NCI-H510A treated with DMSO at 0.1 percent for 48 hours (cell line): ENCODE measurements at regions not wholly inside any gene's neighbourhood (a gene's known extent, or its start where the extent isn't known, plus 50 kb on each side); places are given as distances from the start of the nearest gene placed in this dataset.

Source experiments
- DNase-seq: peaks from one replicate; lab custom pipeline; 2025; lab: John Stamatoyannopoulos, UW

DNA sequence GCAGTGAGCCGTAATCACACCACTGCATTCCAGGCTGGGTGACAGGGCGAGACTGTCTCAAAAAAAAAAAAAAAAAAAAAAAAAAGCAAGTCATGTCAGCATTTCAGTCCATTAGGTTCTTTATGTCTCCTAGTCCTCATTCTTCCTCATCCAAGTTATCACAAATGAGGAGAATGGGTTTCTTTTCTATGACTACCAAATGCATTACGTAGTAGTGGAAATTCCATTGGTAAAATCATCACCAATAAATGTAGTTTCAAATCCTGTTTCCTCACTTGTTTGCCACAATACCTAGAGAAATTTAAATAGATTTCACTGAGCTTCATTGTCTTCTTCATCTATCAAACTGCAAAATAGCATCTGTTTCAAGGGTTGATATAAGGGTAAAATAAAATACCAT, 317.6 kb upstream of the MME start:
- DNase-seq: no peak

DNA sequence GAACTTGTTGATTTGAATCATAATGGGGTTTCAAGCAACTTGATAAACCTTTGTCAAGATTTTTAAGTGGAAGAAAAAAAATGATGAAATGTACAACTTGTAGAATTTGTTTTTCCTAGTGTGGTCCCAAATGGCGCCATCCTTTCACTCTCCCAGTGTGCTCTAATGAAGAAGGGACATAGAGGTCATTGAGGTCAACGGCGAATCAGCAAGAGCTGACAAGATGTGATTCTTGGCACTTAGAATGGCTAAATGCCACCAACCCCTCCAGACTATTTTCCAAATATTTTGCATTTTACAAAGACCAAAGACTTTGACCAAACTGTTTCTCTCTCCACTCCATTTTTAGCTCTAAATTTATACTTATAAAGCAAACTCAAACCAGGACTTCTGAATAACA, 320.2 kb upstream of the MME start:
- DNase-seq: no peak

GRCh38 chr3:154758109-154758868, 321.8 kb upstream of the MME start:
- DNase-seq: peak; percentile 6

- DNase-seq: no peak
Observed at GRCh38 chr3:154753101-154753500, 323.1 kb upstream of the GPR149 start.

DNA sequence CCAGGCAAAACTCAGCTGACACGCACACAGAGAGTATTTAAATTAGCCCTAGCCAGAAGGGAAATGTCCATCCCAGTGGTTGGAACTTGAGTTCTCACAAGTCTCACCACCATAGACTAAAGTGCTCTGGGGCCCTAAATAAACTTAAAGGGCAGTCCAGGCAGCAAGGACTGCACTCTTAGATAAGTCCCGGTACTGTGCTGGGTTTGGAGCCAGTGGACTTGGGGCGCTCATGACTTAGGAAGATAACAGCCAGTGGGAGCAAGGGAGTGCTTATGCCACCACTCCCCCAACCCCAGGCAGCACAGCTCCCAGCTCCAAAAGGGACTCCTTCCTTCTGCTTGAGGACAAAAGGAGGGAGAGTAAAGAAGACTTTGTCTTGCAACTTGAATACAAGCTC, 319.5 kb upstream of the GPR149 start:
- no peak for DNase-seq

DNA sequence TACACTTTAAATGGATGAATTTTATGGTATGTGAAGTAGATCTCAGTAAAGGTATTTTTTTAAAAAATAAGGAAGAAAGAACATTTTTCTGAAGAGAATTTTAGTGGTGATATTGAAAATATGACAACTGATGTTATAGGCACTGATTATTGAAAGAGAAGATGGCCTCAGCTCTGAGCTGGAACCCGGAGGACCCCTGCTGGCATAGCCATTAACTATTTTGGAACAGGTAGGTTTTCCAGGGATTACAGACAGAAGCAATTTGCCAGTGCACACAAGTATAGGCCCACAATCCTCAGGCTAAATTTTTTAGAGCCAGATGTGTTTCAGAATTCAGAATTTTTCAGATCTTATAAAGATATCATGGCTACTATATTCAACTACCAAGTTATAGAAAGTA, 315.9 kb upstream of the GPR149 start:
- no peak for DNase-seq

- DNase-seq: no peak
Observed at GRCh38 chr3:154745122-154745521, 315.1 kb upstream of the GPR149 start.

DNA sequence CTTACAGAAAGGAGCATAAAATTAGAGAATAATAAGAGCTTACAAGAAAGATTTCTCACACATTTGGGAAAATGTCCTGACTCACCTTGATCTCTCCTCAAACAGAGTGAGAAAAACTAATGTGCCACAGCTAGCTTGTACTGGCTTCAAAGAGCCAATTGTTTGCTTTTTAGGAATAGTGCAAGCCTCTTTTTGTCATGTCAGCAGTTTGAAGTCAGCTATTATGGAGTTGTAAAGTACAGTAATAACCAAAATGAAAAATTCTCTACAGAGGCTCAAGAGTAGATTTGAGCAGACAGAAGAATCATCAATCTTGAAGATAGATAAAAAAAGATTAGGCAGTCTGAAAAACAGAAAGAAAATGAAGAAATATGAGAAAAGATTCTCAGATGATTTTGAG, 313.4 kb upstream of the GPR149 start:
- DNase-seq: no peak

DNA sequence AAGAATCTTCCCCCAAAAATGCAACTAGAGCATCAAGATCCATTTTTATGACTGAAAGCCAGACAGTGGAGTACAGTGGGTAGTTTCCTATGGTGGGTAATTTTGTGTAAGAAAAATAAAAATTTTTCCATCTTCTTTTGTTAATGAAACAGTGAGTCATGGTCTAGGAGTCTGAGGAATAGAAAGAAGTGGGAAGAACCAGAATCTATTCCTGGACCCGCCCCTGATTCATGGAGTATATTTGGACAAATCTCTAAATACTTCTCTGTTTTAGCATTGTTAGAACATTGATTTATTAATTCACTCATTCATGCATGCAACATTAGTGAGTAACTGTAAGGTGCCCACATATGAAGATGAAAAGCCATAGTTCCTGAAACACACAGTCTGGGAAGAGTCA, 304.5 kb upstream of the GPR149 start:
- no peak for DNase-seq

- DNase-seq: no peak
Observed at GRCh38 chr3:154730186-154730585, 300.2 kb upstream of the GPR149 start.

DNA sequence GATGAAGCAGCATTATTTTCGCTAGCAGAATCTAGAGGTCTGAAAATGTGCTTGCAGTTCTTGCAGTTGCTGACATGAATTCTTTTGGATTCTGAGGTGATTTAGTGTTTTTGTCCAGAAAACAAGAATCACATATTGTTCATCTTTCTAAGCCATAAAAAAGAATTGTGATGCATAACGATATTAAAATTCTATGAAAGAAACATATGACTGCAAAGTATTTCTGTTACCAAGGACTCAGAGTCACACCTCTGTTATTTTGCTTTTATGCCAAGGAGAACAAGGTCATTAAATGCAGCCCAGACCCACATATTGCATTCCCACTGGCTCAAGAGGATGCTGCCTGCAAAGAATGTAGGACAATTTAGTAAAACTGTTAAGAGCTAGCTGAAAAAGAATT, 299.8 kb upstream of the GPR149 start:
- DNase-seq: no peak

GRCh38 chr3:154728285-154728684, 298.3 kb upstream of the GPR149 start:
- DNase-seq: no peak

- no peak for DNase-seq
Observed at GRCh38 chr3:154720921-154721320, 290.9 kb upstream of the GPR149 start.

DNA sequence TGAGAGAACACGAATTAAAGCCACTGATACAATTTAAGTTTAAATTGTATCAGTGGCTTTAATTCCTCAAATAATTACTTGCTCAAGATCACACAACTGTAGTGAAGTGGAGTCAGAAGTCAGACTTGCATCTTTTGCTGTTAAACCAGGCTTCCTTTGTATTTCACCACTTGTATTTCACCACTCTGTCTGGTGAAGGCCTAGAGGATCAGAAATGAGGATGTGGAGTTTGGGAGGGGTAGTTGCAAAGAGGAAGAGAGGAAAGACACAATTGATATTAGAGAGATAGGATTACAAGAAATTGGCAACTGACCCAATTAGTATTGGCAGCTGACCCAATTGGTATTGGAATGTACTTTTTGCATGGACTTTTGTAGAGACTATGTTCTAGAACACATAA, 288.1 kb upstream of the GPR149 start:
- no peak for DNase-seq

- DNase-seq: no peak
Observed at GRCh38 chr3:154716170-154716569, 286.2 kb upstream of the GPR149 start.

DNA sequence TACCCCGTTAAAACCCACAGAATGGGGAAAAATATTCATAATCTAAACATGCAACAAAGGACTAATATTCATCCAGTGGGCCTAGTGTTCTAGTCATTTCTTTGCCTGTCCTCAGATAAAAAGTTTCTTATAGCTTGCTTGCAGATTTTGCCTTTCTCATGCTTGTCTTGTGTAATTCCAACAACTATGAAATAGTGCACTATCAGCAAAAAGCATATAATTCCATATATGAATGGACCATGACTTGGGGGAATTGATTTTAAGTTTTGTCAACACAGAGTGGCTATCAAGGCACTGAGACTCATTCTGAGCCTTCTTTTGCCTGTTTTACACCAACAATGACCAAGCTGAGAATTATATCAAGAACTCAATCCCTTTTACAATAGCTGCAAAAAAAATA, 278.6 kb upstream of the GPR149 start:
- no peak for DNase-seq

GRCh38 chr3:154701055-154701454, 271.1 kb upstream of the GPR149 start:
- no peak for DNase-seq

DNA sequence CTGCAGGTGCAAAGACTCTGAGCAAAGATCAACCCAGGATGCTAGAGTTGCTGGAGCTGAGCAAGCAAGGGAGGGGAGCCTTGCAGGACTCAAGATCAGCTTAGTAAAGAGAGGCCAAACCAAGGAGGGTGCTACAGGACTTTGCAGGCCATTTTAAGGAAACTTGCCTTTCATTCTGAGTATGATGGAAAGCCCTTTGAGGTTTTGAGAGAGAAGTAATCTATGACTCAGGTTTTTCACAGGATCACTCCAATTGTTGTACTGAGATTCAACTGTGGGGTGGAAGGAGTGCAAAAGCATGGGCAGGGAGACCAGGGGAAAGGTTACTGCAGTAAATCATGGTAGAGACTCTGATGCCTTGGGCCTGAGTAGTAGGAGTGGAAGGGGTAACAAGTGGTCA, 260.4 kb upstream of the GPR149 start:
- no peak for DNase-seq

DNA sequence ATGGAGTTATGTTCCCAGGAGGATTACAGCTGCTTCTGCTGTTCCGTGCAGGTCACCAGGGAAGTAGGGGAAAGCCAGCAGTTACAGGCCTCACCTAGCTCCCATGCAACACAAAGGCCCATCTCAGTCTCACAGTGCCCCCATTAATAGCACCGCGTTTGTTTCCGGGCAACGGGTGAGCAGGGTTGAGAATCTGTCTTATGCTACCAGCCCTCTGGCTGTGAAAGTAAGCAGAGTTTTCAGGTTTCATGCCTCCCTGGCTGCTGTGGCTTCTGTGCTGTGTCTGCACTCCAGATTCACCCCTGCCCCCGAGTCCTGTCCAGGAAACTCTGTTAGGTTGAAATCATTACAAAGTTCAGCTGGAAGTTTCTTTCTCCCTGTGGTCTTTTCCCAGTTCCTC, 254.4 kb upstream of the GPR149 start:
- no peak for DNase-seq

GRCh38 chr3:154684021-154684420, 254.0 kb upstream of the GPR149 start:
- DNase-seq: no peak

GRCh38 chr3:154678041-154678654, 248.2 kb upstream of the GPR149 start:
- DNase-seq: no peak

- DNase-seq: no peak
Observed at GRCh38 chr3:154668835-154669234, 238.8 kb upstream of the GPR149 start.

GRCh38 chr3:154668187-154668586, 238.2 kb upstream of the GPR149 start:
- DNase-seq: no peak

- no peak for DNase-seq
Observed at GRCh38 chr3:154666542-154666941, 236.6 kb upstream of the GPR149 start.
